Endothelial cell of umbilical vein (primary cell): ENCODE measurements at regions not wholly inside any gene's neighbourhood (a gene's known extent, or its start where the extent isn't known, plus 50 kb on each side); places are given as distances from the start of the nearest gene placed in this dataset.

Experiments
- BruUV-seq: library from RNA; stranded (reverse); fragments of 400-500 nt; replicated peaks from 2 replicates; lab custom pipeline; 2021; lab: Mats Ljungman, UMichigan
- CTCF ChIA-PET: fragments of 300-600, 350-600 bp; sonication (Branson Sonifier 250); formaldehyde crosslinking; loops from one replicate; lab custom pipeline; 2021; ENCODE audit warnings: antibody characterized with exemption, inconsistent platforms; lab: Charles Lee
- POLR2A ChIA-PET: fragments of 300-600, 350-600 bp; sonication (Branson Sonifier 250); formaldehyde crosslinking; loops from one replicate; lab custom pipeline; 2021; ENCODE audit warnings: antibody characterized with exemption, inconsistent platforms; lab: Charles Lee
- DNase-seq: peaks from one replicate; pipeline ENCODE4 v3.0.0-alpha.2; 2011; ENCODE audit warnings: low read depth, low spot score
- FAIRE-seq: peaks from 2 replicates; lab custom pipeline; 2011; peaks lifted over from hg19 to GRCh38; lab: Jason Lieb, UNC
- H2AFZ ChIP-seq: 2 replicates; pipeline ENCODE4 v1.6.0; 2012; ENCODE audit warnings: low read depth, low read length, control low read depth, inconsistent platforms
- H3K27ac ChIP-seq: 2 replicates; pipeline ENCODE4 v1.5.1; 2011; ENCODE audit warnings: low read depth, mild to moderate bottlenecking, control low read depth, low read length, moderate library complexity; ENCODE audit not compliant: insufficient read depth
- H3K27me3 ChIP-seq, 2 experiments: 2 replicates each; pipeline versions ENCODE4 v1.6.0 to v1.6.1; 2011; ENCODE audit warnings: low read length in 2 of 2, mixed read lengths in 1 of 2; ENCODE audit not compliant: control insufficient read depth in 2 of 2, insufficient read depth in 2 of 2
- H3K36me3 ChIP-seq, 2 experiments: 2 replicates in 1 of 2; 3 replicates in 1 of 2; pipeline ENCODE4 v1.5.1; 2011; ENCODE audit warnings: low read length in 2 of 2, mild to moderate bottlenecking in 1 of 2, moderate library complexity in 1 of 2; ENCODE audit not compliant: control insufficient read depth in 2 of 2, insufficient read depth in 2 of 2; ENCODE audit errors: extremely low read depth in 1 of 2
- H3K4me1 ChIP-seq: 3 replicates; pipeline ENCODE4 v1.5.1; 2011; ENCODE audit warnings: mild to moderate bottlenecking, low read length; ENCODE audit not compliant: control insufficient read depth, insufficient read depth; ENCODE audit errors: extremely low read depth
- H3K4me2 ChIP-seq: 2 replicates; pipeline ENCODE4 v1.6.1; 2011; ENCODE audit warnings: low read length, control low read depth, mixed read lengths; ENCODE audit not compliant: insufficient read depth
- H3K4me3 ChIP-seq, 3 experiments: fragments of 200-600 bp in 1 of 3; sonication (generic), shearing (Covaris generic) in 1 of 3; replicated peaks in 1 of 3; 2 replicates each; pipeline ENCODE4 v1.5.1; 2011 to 2016; ENCODE audit warnings: control low read depth in 3 of 3, low read length in 3 of 3, mild to moderate bottlenecking in 2 of 3, inconsistent platforms in 1 of 3, low read depth in 1 of 3, moderate library complexity in 1 of 3; ENCODE audit not compliant: insufficient read depth in 1 of 3
- H3K79me2 ChIP-seq: 2 replicates; pipeline ENCODE4 v1.6.0; 2012; ENCODE audit warnings: low read length, inconsistent platforms; ENCODE audit not compliant: control insufficient read depth, insufficient read depth
- H3K9ac ChIP-seq: replicated peaks from 2 replicates; pipeline ENCODE3; 2011; ENCODE audit warnings: low read length, control low read depth; ENCODE audit not compliant: insufficient read depth; ENCODE audit errors: extremely low read depth
- H3K9me1 ChIP-seq: replicated peaks from 3 replicates; pipeline ENCODE4 v1.6.0; 2011; ENCODE audit warnings: mild to moderate bottlenecking, low read length; ENCODE audit not compliant: control insufficient read depth, insufficient read depth; ENCODE audit errors: extremely low read depth
- H3K9me3 ChIP-seq: replicated peaks from 2 replicates; pipeline ENCODE4 v1.5.1; 2012; ENCODE audit warnings: low read length, inconsistent platforms; ENCODE audit not compliant: control insufficient read depth, insufficient read depth
- H4K20me1 ChIP-seq: replicated peaks from 2 replicates; pipeline ENCODE3; 2011; ENCODE audit warnings: mild to moderate bottlenecking, low read length; ENCODE audit not compliant: control insufficient read depth, insufficient read depth; ENCODE audit errors: extremely low read depth
- EZH2 ChIP-seq: IDR thresholded peaks from 2 replicates; pipeline ENCODE4 v1.6.1; 2012; ENCODE audit warnings: borderline replicate concordance, low read depth, mild to moderate bottlenecking, moderate library complexity, low read length, inconsistent platforms; ENCODE audit not compliant: severe bottlenecking
- FOS ChIP-seq: IDR thresholded peaks from 2 replicates; pipeline ENCODE4 v1.6.1; 2011; ENCODE audit warnings: mild to moderate bottlenecking, low read length, moderate library complexity, borderline replicate concordance; ENCODE audit not compliant: insufficient read depth
- GATA2 ChIP-seq: IDR thresholded peaks from 2 replicates; pipeline ENCODE4 v1.7.0; 2011; ENCODE audit warnings: low read depth, mild to moderate bottlenecking, moderate library complexity, mixed read lengths, low read length; ENCODE audit not compliant: insufficient read length, insufficient read depth
- JUN ChIP-seq: IDR thresholded peaks from 2 replicates; pipeline ENCODE4 v1.6.1; 2011; ENCODE audit warnings: borderline replicate concordance, low read depth; ENCODE audit not compliant: insufficient read length, insufficient read depth
- MAX ChIP-seq: IDR thresholded peaks from 2 replicates; pipeline ENCODE4 v1.6.1; 2011; ENCODE audit not compliant: insufficient read depth, insufficient read length
- MYC ChIP-seq: IDR thresholded peaks from one replicate; pipeline ENCODE4 v1.6.1; 2011; ENCODE audit warnings: mild to moderate bottlenecking, low read depth, low read length
- POLR2A ChIP-seq: IDR thresholded peaks from 2 replicates; pipeline ENCODE4 v1.6.1; 2012; ENCODE audit warnings: low read depth, mild to moderate bottlenecking, control low read depth, low read length
- POLR2AphosphoS5 ChIP-seq: IDR thresholded peaks from 2 replicates; pipeline ENCODE4 v1.6.1; 2012; ENCODE audit warnings: low read depth, mild to moderate bottlenecking, control low read depth, low read length, moderate library complexity; ENCODE audit not compliant: insufficient read depth
- dilution Hi-C: fragments of 300-500 bp; cut with MboI; formaldehyde crosslinking; loops from one replicate; pipeline ENCODE4 v1.15.0; 2019; ENCODE audit warnings: low sequenced_read_pairs; ENCODE audit not compliant: extremely low pct_ligation_motif_present
- intact Hi-C: fragments of 100-400 bp; cut with micrococcal nuclease; formaldehyde crosslinking; loops from one replicate; pipeline ENCODE4 v1.10.0; 2022
- TF ChIP-seq, protein P1 (sequence below), 2 donors: IDR thresholded peaks; 1 replicate in 1 of 2; 2 replicates in 1 of 2; pipeline ENCODE4 v1.5.1; 2011; ENCODE audit warnings: low read length in 2 of 2, mild to moderate bottlenecking in 2 of 2, moderate library complexity in 2 of 2, control low read depth in 1 of 2, inconsistent platforms in 1 of 2, low read depth in 1 of 2; ENCODE audit not compliant: insufficient read depth in 1 of 2; ENCODE audit errors: extremely low read depth in 1 of 2

DNA sequence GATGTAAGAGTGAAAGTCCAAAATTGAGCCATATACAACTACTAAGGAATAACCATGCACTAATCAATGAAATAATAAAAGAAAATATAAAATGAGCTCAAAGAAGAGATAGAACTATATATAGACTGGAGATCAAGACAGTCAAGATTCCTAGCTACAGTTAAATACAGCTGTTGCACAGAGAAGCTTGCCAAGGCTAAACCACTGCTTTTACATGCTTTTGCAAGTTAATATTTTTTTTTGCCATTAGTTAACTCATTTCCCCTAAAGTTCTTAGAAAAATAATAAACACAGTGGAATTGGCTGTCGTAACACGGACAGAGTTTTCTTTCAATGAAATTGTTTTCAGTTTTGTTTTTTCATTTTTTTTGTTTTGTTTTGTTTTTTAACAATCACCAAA is 123.0 kb downstream of the VGLL3 start:
- BruUV-seq, result no TSS peak
- ChIA-PET POLR2A (no interaction called here), CTCF (no interaction called here)
- DNase-seq (no peak), FAIRE-seq (no peak)
- no peaks in the 10 kb centered on the region for H3K27me3 ChIP-seq
- H3K9me3 ChIP-seq, result no peaks in the 10 kb centered on the region
- no peak overlapping the region for H3K27ac ChIP-seq
- no peaks in the 10 kb centered on the region for H3K79me2 ChIP-seq
- no peak overlapping the region for H3K4me2 ChIP-seq
- H4K20me1 ChIP-seq, result no peaks in the 10 kb centered on the region
- intact Hi-C loops (no loop called here), dilution Hi-C loops (no loop called here)
- no peaks in the 10 kb centered on the region for H3K4me1 ChIP-seq
- H2AFZ ChIP-seq, result no peak overlapping the region
- no peaks in the 10 kb centered on the region for H3K36me3 ChIP-seq
- no peak overlapping the region for H3K4me3 ChIP-seq
- H3K9ac ChIP-seq, result no peak overlapping the region
- no peaks in the 10 kb centered on the region for H3K9me1 ChIP-seq
- no peak for TF ChIP-seq MAX
- no peak for TF ChIP-seq JUN
- no peak for TF ChIP-seq EZH2
- TF ChIP-seq POLR2A, result no peak
- no peak for TF ChIP-seq POLR2AphosphoS5
- TF ChIP-seq FOS, result no peak
- no peak for TF ChIP-seq MYC
- TF ChIP-seq GATA2, result no peak
- TF ChIP-seq, protein P1, sequence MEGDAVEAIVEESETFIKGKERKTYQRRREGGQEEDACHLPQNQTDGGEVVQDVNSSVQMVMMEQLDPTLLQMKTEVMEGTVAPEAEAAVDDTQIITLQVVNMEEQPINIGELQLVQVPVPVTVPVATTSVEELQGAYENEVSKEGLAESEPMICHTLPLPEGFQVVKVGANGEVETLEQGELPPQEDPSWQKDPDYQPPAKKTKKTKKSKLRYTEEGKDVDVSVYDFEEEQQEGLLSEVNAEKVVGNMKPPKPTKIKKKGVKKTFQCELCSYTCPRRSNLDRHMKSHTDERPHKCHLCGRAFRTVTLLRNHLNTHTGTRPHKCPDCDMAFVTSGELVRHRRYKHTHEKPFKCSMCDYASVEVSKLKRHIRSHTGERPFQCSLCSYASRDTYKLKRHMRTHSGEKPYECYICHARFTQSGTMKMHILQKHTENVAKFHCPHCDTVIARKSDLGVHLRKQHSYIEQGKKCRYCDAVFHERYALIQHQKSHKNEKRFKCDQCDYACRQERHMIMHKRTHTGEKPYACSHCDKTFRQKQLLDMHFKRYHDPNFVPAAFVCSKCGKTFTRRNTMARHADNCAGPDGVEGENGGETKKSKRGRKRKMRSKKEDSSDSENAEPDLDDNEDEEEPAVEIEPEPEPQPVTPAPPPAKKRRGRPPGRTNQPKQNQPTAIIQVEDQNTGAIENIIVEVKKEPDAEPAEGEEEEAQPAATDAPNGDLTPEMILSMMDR (IDR thresholded peaks at IDR 0.05; ENCODE audit: extremely low read depth in 1 of 2, insufficient read depth in 1 of 2, low read depth in 1 of 2, low read length in 2 of 2), result no peak
